ENCODE measurements at regions not wholly inside any gene's neighbourhood (a gene's known extent, or its start where the extent isn't known, plus 50 kb on each side); places are given as distances from the start of the nearest gene placed in this dataset.

- Mint-ChIP-seq H3K4me1 (ENCODE audit: low read depth) (peaks cover 7% of the 10 kb centered on the region), H3K27me3 (peaks cover 25% of the 10 kb centered on the region), H3K27ac (no peak overlapping the region), H3K36me3 (ENCODE audit: insufficient read depth) (no peaks in the 10 kb centered on the region), H3K4me3 (ENCODE audit: low read depth) (no peak overlapping the region), H3K9me3 (ENCODE audit: low read depth) (peaks cover 2% of the 10 kb centered on the region)
- no peak for DNase-seq (ENCODE audit: low spot score, unreplicated experiment)
- no peak for TF ChIP-seq CTCF (IDR thresholded peaks at IDR 0.05; ENCODE audit: unreplicated experiment)
Observed at GRCh38 chr2:234550056-234550455, 53.2 kb upstream of the ARL4C start.

GRCh38 chr2:234548695-234549420, 52.0 kb upstream of the ARL4C start:
- peaks cover 29% of the 10 kb centered on the region for H3K27me3 Mint-ChIP-seq
- DNase-seq (ENCODE audit: low spot score, unreplicated experiment), result no peak
- H3K27ac Mint-ChIP-seq, result no peak overlapping the region

DNA sequence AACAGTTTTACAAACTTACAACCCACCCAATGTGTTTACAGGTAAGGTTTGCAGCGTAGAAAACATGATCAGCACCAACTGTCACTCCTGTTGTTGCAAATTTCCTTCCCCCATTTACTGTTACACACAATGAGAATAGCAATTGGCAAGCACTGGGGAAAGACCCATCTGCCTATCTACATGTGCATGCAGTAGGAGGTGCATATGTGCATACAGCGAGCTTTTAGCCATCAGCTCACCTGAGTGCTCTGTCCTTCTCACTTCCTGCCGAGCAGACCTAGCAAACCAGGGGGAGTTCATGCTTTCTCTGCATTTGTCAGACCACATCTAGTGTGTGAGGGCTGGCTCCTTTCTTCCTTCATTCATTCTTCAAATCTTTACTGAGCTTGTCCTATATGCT, 49.9 kb upstream of the ARL4C start:
- Mint-ChIP-seq H3K4me3 (ENCODE audit: low read depth) (no peak overlapping the region), H3K36me3 (ENCODE audit: insufficient read depth) (no peaks in the 10 kb centered on the region), H3K27ac (no peak overlapping the region), H3K27me3 (peaks cover 31% of the 10 kb centered on the region), H3K9me3 (ENCODE audit: low read depth) (no peaks in the 10 kb centered on the region), H3K4me1 (ENCODE audit: low read depth) (peaks cover 7% of the 10 kb centered on the region)
- DNase-seq (ENCODE audit: low spot score, unreplicated experiment), result no peak
- TF ChIP-seq CTCF (IDR thresholded peaks at IDR 0.05; ENCODE audit: unreplicated experiment), result no peak

More at GRCh38 chr2:234548695-234549420, 52.0 kb upstream of the ARL4C start:
- Mint-ChIP-seq H3K36me3 (ENCODE audit: insufficient read depth) (no peaks in the 10 kb centered on the region), H3K4me3 (ENCODE audit: low read depth) (no peak overlapping the region), H3K9me3 (ENCODE audit: low read depth) (no peaks in the 10 kb centered on the region), H3K4me1 (ENCODE audit: low read depth) (peaks cover 7% of the 10 kb centered on the region)
- no peak for TF ChIP-seq CTCF (IDR thresholded peaks at IDR 0.05; ENCODE audit: unreplicated experiment)

Measured in progenitor cell of endocrine pancreas (in vitro differentiated cells).